Adipose tissue (tissue), 3 donors: ENCODE measurements at regions not wholly inside any gene's neighbourhood (a gene's known extent, or its start where the extent isn't known, plus 50 kb on each side); places are given as distances from the start of the nearest gene placed in this dataset.

Experiments used
- H3K27ac ChIP-seq: one replicate; pipeline ENCODE4 v1.5.1; 2013; ENCODE audit warnings: low read depth, low read length
- WGBS, 3 donors: extraction: QIAGEN DNeasy Blood & Tissue Kit; methylation state at CpG; one replicate each; pipeline ENCODE4 v1.1.7; 2013; 5-methylcytosine and 5-hydroxymethylcytosine counted together
- donor health status: healthy with polysubstance abuse.
- donor health status: Bipolar disorder and iron deficiency.
- donor health status: healthy.

DNA sequence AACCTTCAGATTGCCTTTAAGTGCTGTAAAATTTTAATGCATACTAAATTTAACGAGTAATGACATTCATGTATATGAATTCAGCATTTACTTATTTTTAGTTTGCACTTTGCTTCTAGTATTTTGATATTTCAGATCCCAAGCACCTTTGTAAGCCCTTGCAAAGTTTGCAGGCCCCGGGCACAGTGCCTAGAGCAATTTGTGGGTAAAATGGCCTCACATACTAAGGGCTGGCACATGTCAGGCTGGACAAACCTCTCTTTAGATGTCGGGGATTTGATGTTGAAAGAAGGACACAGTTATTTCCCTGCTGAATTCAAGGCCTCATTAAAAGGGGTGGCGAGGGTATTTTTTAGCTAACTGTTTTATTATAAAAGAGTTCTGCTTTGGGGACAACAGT lies 270.3 kb upstream of the HABP2 start:
- WGBS, 3 donors, result 87 to 90% (median 89%) methylated on average over 4 of the region's 4 CpGs
- no peak overlapping the region for H3K27ac ChIP-seq

DNA sequence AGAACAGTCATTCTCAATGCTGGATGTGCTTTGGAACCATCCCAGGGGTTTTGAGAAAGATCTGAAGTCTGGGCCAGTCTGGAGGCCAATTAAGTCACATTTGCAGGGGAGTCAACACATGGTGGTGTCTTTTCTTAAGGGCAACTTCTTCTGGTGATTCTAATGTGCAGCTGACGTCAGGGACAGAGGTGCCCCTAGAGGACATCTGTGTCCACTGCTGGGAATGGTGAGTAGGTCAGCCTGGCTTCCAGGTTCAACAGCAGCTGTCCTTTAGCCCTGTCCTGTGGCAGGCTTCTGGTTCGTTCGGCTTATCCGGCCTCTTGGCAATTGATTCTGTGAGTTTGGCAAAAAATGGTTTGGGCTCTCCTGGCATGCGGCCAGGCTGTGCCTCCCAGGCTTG lies 269.7 kb upstream of the HABP2 start:
- no peak overlapping the region for H3K27ac ChIP-seq
- WGBS, 3 donors, result 75 to 88% (median 87%) methylated on average over 5 of the region's 5 CpGs

DNA sequence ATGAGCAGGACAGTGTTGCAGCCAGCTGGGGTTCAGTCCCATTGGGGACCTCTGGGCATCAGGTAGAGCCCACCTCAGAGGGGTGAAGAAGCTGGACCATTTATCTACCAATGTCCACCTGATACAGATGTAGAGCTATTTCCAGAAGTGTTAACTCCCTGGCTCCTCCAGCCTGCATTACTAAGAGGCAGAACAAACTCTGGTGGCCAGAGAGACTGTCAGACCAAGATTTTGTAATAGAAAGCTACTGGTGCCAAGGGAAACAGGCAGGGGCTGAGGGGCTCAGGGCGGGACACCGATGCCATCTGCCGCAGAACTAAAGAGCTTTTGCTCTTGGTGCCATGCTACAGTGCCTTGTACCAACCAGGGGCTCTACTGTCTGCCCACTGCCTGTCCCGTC lies 268.2 kb upstream of the HABP2 start:
- WGBS, 3 donors, result 87 to 93% (median 92%) methylated on average over 4 of the region's 4 CpGs

DNA sequence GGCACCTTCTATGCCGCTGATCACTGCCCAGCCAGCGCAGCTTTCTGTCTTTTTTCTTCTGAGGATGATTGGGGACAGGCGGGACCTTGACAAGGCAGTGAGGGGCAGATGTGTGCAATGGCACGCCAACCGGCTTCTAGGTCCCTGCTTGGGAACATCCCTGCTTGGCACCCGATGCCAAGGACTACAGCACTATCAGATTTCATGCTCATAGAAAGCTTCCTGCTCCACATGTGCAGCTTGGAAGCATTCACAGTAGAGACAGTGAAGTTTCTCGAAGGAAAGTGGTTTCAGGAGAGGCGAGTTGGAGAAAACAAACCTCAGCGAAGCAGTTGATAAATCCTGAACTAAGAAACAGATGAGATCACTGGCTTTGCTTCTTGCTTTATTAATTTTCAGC lies 267.5 kb upstream of the HABP2 start:
- WGBS, 3 donors, result 78 to 85% (median 81%) methylated on average over 9 of the region's 9 CpGs
- no peak overlapping the region for H3K27ac ChIP-seq

More for the DNA sequence above, 268.2 kb upstream of the HABP2 start:
- no peak overlapping the region for H3K27ac ChIP-seq

DNA sequence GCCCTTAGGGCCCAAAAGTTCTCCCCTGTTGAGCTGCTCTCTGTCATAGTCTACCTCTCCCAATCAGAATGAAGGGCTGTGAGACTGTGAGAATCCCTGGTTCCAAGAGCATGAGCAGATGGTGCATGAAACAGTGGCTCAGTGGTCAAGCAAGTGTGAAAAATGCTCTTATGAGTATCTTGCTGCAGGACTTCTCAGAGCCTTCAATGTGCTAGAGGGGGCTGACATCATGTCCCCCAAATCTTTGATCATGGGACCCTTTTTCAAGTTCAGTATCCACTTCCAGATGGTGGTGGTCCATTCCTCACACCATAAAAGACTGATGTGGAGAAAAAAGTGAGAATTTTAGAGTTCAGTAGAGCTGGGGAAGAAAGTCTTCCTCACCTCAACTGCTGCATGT lies 265.3 kb upstream of the HABP2 start:
- H3K27ac ChIP-seq, result no peak overlapping the region

DNA sequence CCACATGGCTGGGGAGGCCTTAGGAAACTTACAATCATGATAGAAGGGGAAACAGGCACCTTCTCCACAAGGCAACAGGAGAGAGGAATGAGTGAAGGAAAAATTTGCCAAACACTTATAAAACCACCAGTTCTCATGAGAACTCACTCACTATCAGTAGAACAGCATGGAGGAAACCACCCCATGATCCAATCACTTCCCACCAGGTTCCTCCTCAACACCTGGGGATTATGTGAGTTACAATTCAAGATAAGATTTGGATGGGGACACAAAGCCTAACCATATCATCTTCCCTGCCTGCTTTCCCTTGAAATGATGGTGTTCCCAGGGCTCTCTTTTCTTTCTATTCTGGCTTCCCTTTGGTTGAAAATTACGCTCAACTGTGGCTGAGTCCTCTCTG lies 262.7 kb upstream of the HABP2 start:
- WGBS, 3 donors, result 98 to 100% (median 100%) methylated on average over 1 of the region's 1 CpG
- H3K27ac ChIP-seq, result no peak overlapping the region

DNA sequence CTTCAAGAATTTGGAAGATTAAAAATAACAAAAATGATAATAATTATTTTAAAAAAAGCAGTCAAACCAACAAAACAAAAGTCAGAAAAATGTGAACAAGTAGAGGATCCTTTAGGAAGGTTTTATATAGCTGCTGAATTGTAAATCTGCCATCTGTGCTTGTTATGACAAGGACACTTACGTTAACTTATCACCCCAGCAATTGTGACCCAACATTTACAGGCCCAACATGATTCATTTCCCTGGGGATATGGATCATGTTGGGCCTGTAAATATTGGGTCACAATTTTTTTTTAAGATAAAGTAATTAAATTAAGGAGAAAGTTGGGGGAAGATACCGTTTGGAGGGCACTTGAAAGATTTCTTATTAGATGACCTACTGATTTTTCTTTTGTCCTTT lies 261.4 kb upstream of the HABP2 start:
- WGBS, 3 donors, result 69 to 86% (median 69%) methylated on average over 2 of the region's 2 CpGs
- H3K27ac ChIP-seq, result no peak overlapping the region

DNA sequence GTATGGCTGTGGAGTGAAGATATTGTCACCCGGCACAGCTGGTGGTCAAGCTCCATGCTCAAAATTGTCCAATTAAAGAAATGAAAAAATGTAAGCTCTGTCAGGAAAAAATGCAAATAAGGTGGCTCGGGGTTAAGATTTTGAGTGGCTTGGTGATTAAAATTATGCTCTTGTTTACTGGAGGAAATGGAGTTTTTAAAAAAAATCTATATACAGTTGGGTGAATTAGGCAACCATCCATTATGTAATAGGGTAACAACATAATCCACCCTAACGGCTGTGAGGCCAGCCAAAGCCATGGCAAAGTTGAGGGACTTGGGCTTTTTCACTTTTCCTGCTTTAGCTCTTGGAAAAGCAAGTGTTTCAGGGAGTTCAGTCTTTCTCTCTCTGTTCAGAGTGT lies 260.8 kb upstream of the HABP2 start:
- WGBS, 3 donors, result 56 to 81% (median 59%) methylated on average over 3 of the region's 3 CpGs
- H3K27ac ChIP-seq, result no peak overlapping the region

DNA sequence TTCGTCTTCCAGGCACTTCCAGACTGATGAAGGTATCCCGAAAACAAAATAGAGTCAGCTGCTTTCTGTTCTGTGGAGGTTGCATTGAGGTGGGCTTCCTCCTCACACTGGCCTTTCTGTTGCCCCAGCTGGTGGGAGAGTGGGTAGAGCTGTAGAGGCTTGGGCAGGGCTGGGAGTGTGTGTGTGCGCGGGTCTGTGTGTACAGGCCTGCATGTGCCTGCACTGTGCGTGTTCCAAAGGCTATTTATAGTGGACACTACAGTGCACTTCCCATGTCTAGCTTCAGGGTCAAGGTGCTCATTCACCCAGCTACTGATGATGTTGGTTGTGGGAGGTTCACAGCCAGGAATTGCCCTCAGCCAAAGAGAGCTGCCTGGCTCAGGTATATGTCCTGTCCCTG lies 260.1 kb upstream of the HABP2 start:
- H3K27ac ChIP-seq, result no peak overlapping the region
- WGBS, 3 donors, result 87 to 95% (median 93%) methylated on average over 5 of the region's 5 CpGs

DNA sequence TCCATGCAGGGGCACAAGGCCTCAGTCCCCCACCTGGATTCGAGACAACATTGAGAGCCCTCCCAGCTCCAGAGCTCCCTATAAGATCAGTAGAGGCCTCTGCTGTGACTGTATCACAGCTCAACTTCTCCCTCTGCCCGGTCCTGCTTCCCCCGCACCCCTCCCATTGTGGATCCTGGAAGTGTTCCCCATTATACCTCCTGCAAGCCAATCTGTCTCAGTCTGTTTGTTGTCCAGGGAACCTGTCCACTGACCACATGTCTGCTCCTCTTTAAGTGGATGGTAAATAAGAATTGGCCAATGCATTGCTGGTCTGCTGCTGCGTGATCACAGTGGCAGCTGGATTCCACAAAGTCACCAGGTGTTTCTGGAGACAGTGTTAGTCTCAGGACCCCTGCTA lies 259.7 kb upstream of the HABP2 start:
- 76 to 93% (median 83%) methylated on average over 4 of the region's 4 CpGs for WGBS, 3 donors

DNA sequence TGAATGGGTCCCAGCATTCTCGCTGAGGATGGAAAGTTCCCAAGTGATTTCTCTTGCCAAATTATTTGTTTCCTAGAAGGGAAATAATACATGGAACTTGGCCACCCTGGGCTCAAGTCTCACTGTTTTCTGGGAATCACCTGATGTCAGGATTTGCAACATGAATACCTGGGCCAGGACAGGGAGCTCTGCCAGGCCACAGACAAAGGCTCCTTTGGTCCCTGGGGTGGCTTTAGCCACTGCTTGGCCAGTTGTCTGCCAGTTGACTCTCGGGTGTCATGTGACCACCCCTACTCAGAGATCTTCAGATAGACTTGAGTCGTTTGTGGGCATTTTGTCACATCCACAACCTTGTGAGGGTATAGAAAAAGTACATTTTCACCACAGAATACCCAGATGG lies 258.0 kb upstream of the HABP2 start:
- WGBS, 3 donors, result 72 to 82% (median 76%) methylated on average over 3 of the region's 3 CpGs
- H3K27ac ChIP-seq, result no peak overlapping the region

More for the DNA sequence above, 259.7 kb upstream of the HABP2 start:
- H3K27ac ChIP-seq, result no peak overlapping the region

DNA sequence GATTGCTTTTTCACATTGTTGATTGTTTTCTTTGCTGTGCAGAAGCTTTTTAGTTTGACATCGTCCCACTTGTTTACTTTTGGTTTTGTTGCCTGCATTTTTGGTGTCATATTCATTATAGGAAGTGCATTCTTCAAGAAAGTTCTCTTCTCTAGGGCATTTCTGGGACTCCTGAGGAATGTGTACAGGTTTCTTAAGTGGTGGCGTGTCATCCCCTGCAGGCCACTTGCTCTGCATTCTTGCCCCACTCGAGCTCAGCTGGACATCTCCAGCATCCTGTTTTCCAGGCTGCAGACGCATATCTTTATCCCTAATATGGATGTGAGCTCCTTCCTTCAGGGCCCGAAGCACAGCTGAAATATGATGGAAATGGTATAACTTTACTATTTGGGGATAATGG lies 255.6 kb upstream of the HABP2 start:
- 74 to 77% (median 76%) methylated on average over 5 of the region's 5 CpGs for WGBS, 3 donors
- no peak overlapping the region for H3K27ac ChIP-seq

DNA sequence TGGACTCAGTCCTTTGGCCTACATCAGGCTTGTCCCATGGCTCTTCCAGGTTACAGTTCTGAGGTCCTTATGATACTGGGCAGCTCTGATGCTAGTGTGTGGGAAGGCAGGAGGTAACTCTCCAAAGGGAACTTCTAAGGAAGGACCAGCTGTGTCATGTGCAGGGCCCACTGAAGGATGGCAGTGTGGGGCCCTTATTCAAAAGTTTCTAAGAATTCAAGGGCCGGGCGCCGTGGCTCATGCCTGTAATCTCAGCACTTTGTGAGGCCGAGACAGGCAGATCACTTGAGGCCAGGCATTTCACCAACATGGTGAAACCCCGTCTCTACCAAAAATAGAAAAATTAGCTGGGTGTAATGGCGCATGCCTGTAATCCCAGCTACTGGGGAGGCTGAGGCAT lies 254.2 kb upstream of the HABP2 start:
- no peak overlapping the region for H3K27ac ChIP-seq

DNA sequence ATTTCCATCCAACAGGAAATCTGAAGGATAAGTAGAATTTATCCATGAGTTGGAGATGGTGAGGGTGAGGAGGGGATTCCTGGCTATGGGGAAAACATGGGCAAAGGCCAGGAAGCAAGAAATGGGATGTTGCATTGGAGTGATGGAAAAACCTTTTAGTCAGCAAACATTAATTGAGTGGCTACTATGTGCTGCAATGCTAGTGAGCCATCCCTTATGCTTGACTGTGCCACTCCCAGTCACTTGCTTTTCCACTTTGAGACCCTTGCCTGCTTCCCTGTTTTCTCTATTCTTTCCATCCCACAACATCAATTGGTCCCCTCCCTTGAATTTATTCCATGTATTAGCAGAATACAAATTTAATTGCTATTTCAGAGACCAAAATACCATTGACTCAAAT lies 252.7 kb upstream of the HABP2 start:
- no peak overlapping the region for H3K27ac ChIP-seq

More for the DNA sequence above, 254.2 kb upstream of the HABP2 start:
- WGBS, 3 donors, result 95 to 99% (median 97%) methylated on average over 6 of the region's 6 CpGs

DNA sequence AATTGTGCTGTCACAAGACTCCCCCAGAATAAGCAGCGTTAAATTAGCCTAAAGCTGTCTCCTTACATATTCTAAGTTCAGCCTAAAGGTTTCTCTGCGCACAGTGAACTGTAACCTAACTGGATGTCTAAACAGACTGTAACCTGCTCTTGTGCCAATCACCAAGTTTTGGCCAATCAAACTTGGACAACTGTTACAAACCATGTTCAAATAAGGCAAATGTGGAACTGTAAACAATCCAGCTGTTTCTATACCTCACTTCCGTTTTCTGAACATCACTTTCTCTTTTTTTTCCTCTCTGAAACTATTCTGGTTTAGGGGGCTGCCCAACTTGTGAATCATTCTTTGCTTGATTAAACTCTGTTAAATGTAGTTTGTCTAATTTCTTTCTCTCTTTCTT lies 252.2 kb upstream of the HABP2 start:
- H3K27ac ChIP-seq, result no peak overlapping the region
- WGBS, 3 donors, result 72 to 86% (median 75%) methylated on average over 3 of the region's 3 CpGs

DNA sequence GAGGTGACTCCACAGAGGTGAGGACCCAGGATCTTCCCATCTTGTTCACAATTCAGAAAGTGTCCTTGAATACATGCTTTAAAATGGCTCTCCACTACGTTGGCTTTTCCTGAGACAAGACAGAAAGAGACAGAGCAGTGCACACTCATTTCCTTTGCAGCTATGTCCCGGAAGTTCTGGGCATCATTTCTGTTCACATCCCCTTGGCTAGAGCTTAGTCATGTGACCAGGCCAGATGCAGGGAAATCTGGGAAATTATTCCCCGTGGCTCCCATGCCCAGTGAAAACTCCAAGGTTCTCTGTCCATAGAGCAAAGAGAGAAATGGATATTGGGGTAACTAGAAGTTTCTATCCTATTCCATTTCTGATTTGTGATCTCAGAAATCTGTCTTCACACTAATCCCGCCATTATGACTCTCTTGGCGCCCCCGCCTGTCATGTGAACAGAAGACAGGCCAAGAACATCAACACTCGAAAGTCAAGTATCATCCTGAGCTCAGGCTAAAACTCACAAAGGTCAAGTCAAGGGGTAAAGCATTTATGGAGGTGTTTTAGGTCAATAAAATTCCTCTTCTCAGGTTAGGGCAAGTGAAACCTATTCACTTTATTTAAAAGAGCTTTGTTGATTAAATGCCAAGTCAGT lies 251.4 kb upstream of the HABP2 start:
- no peak overlapping the region for H3K27ac ChIP-seq
- 79% methylated on average over 7 of the region's 7 CpGs for WGBS, 3 donors

DNA sequence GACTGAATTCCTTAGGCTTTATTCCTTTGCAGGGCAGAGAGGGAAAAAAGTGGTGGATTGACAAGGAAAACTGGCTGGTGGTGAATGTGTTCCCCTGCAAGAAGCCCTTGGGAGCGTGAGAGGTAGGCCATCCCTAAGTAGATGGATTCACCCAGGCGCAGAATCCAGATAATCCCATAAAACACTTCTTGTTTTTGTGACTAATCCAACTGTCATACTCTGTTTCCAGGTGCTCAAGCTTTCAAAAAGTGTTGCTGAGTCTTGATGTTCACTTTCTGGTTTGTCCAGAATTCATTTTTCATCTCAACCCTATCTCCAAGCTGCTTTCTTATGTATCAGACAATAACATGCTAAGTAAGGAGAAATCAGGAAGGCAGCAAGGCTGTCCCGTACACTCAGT lies 250.8 kb upstream of the HABP2 start:
- WGBS, 3 donors, result 87 to 92% (median 90%) methylated on average over 3 of the region's 3 CpGs
- no peak overlapping the region for H3K27ac ChIP-seq

DNA sequence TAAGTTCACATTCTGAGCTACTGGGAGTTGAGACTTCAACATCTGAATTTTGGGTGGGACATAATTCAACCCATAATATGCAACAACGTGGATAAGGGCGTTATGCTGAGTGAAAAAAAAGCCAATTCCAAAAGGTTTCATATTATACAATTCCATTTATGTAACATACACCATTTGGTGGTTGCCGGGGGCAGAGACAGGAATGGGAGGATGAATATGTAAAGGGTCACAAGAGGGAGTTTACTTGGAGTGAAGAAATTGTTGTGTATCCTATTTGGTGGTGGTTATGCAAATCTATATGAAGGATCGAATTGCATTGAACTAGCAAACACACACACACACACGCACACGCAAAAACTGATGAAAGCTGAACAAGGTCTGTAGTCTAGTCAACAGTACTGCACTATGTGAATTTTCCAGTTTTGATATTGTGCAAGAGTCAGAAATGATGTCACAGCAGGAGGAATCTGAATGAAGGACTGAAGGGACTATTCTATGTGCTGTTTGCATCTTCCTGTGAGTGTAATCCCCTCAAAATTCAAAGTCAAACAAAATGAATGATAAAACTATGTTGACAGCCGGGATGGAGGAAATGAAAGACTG lies 249.2 kb upstream of the HABP2 start:
- WGBS, 3 donors, result 68 to 84% (median 78%) methylated on average over 7 of the region's 7 CpGs
- no peak overlapping the region for H3K27ac ChIP-seq

DNA sequence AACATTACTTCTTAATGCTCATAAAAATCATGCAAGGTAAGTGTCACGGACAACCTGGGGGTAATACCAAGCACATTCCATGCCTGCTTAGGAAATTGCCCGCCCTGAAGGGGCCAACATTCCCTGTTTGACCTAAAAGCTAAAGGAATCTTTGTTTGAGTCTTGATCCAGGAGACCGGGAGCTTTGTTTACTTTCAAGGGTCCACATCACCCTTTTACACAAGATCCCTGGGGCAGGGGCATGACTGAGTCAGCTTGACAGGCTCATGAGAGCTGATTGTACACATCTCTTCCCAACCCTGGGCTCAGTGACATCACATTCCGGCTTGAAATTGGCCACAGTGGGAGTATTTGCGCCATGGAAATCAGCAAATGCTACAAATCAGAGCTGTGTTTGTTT lies 248.1 kb upstream of the HABP2 start:
- WGBS, 3 donors, result 80 to 92% (median 86%) methylated on average over 5 of the region's 5 CpGs

DNA sequence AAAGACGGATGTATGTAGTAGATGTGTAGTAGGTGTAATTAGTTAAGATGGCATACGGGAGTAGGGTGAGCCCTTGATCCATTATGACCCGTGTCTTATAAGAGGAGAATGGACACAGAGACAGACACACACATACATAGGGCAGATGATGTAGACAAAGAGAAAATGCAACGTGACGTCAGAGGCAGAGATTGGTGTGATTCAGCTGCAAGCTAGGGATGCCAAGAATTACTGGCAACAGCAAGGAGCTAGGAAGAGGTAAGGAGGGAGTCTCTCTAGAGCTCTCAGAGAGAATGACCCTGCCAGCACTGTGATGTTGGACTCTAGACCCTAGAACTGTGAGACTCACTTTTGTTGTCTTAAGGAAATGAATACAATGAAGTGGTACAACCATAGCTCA lies 247.0 kb upstream of the HABP2 start:
- H3K27ac ChIP-seq, result no peak overlapping the region
- WGBS, 3 donors, result 71 to 77% (median 75%) methylated on average over 5 of the region's 5 CpGs

More for the DNA sequence above, 248.1 kb upstream of the HABP2 start:
- H3K27ac ChIP-seq, result no peak overlapping the region

DNA sequence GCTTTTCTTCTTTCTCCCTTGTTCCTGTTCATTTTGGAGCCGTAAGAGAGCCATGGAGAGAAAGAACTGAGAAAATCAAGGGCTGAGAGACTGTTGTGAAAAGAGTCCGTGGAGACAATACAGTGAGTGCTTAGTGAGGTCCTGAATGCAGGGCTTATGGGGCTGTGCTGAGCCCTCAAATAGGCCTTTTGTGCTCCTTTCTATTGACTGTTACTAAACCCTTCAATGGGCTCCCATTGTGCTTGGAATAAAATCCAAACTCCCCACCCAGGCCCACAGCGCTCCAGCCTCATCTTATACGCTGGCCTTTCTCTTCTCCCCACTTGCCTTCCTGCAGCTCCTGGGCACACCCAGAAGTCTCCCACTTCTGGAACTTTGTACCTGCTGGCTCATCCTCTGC lies 243.1 kb upstream of the HABP2 start:
- H3K27ac ChIP-seq, result no peak overlapping the region
- WGBS, 3 donors, result 93 to 96% (median 93%) methylated on average over 4 of the region's 4 CpGs
